ENCODE measurements at regions not wholly inside any gene's neighbourhood (a gene's known extent, or its start where the extent isn't known, plus 50 kb on each side); places are given as distances from the start of the nearest gene placed in this dataset.

- TF ChIP-seq POLR2A (IDR thresholded peaks at IDR 0.05): no peak
- TF ChIP-seq, protein P1, sequence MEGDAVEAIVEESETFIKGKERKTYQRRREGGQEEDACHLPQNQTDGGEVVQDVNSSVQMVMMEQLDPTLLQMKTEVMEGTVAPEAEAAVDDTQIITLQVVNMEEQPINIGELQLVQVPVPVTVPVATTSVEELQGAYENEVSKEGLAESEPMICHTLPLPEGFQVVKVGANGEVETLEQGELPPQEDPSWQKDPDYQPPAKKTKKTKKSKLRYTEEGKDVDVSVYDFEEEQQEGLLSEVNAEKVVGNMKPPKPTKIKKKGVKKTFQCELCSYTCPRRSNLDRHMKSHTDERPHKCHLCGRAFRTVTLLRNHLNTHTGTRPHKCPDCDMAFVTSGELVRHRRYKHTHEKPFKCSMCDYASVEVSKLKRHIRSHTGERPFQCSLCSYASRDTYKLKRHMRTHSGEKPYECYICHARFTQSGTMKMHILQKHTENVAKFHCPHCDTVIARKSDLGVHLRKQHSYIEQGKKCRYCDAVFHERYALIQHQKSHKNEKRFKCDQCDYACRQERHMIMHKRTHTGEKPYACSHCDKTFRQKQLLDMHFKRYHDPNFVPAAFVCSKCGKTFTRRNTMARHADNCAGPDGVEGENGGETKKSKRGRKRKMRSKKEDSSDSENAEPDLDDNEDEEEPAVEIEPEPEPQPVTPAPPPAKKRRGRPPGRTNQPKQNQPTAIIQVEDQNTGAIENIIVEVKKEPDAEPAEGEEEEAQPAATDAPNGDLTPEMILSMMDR (IDR thresholded peaks at IDR 0.05): no peak
Measured at GRCh38 chr9:87135074-87135473, 187.8 kb upstream of the GAS1 start.

Measured in heart left ventricle (tissue), 13 donors.